ENCODE measurements at regions not wholly inside any gene's neighbourhood (a gene's known extent, or its start where the extent isn't known, plus 50 kb on each side); places are given as distances from the start of the nearest gene placed in this dataset.

DNA sequence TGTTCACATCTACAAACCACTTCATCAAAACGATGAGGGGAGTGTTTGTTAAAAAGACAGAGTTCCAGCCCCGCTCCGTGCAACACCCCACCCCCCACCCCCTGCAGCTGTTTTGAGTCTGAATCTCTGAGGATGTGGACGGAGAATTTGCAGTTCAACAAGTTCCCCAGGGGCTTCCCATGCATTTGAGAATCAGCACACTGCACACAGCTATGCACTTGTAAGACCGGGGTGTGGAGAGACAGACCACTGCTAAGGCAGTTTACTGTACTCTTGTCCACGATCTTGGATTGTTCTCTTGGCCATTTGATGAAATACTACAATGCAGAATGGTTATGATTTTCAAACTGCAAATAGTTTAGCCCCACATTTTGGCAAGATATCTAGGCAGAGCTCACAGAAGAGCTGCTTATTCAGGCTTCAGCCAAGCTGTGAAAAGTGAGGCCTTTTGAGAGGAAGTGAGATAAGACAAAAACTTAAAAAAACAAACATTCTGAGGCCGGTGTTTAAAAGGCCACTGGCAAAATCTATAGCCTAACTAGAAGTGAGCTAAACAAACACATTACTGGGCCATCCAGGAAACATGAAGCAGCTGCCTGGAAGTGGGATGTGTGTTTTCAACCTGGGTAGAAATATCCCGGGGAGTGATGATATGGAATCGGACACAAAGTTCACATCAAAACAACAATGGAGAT is 308.2 kb upstream of the ADAMTS9 start:
- no peak for DNase-seq (ENCODE audit: low spot score)

DNA sequence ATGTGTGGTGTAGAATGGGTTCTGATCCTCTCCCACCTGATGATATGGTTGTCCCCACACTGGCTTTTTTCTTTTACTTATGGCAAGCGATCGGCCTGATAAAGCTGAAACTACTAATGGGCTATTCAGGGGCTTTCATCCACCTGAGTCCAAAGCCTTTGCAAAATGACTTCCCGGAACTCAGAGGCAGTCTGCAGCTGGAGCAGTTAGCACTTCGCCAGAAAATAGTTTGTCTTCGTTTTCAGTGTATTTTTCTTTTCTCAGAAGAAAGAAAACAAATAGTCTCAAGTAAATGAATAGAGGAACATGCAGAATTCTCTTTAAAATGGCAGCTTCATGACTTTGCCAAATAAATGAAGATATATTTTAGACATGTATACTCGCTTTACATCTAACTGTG is 306.0 kb upstream of the ADAMTS9 start:
- no peak for DNase-seq (ENCODE audit: low spot score)

DNA sequence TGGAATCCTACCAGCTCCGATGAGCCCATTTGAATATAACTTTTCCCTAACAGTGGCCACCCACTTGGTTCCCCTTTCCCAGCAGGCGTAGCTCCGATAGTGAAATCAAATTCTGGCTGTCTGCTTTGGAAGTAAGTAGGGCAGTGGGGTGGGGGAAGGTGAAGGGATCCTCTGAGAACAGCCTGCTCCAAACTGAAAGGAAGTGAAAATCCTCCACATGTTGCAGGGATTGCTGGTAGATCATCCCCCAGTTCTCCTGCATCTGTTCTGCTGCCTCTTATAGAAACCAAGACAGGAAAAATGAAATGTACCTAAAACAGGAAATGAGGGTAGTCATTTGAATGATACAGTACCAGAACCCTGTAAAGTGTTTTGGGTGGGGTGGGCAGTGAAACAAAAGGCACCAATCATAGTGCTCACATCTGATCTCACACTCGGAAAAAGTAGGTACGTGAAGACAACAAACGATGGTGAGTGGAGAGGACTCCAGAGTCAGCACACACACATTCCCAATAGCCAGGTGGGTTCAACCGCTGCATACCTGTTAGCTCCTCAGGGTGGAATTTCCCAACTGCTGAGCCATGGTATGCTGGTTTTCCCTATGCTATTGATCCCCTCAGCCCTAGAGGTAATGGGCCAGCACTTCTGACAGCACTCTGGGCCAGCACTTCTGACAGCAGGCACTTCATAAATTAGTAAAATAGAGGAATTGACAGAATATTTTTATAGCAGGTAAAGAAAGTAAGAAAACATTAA is 304.9 kb upstream of the ADAMTS9 start:
- DNase-seq (ENCODE audit: low spot score) = no peak

DNA sequence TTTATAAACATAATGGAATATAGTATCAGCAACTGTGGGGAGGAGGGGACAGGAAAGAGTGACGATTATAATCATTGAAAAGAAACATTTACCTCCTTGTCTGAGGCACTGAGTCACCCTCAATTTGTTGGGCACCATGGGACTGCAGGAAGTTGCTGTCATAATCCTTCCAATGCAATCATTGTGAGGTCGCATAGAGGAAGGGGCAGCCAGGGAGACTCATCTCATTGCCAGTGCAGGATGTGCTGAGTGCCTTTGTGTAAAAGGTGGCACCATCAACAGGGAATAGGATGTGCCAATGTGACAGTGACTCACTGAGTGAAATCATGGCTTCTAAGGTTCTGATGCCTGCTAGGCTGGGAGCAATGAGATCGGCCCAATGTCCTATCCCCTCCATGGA is 300.4 kb upstream of the ADAMTS9 start:
- peak; percentile 78 for DNase-seq (ENCODE audit: low spot score)

DNA sequence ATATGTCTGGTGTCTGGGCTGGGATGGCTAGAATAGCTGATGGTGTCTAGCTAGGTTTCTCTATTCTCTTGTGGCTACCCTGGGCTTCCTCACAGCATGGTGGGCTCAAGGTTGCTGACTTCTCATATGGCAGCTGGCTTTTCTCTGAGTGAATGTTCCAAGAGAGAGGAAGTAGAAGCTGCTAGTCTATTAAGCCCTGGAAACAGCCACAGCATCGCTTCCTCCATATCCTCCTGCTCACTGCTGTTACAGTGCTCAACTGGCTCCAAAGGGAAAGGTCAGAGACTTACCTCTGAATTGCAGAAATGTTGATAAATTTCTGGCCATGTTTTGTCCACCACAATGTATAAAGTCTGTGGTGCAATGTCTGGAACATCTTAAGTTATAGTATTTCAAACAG is 299.9 kb upstream of the ADAMTS9 start:
- DNase-seq (ENCODE audit: low spot score) = no peak

GRCh38 chr3:64985072-64985471 is 297.3 kb upstream of the ADAMTS9 start:
- no peak for DNase-seq (ENCODE audit: low spot score)

DNA sequence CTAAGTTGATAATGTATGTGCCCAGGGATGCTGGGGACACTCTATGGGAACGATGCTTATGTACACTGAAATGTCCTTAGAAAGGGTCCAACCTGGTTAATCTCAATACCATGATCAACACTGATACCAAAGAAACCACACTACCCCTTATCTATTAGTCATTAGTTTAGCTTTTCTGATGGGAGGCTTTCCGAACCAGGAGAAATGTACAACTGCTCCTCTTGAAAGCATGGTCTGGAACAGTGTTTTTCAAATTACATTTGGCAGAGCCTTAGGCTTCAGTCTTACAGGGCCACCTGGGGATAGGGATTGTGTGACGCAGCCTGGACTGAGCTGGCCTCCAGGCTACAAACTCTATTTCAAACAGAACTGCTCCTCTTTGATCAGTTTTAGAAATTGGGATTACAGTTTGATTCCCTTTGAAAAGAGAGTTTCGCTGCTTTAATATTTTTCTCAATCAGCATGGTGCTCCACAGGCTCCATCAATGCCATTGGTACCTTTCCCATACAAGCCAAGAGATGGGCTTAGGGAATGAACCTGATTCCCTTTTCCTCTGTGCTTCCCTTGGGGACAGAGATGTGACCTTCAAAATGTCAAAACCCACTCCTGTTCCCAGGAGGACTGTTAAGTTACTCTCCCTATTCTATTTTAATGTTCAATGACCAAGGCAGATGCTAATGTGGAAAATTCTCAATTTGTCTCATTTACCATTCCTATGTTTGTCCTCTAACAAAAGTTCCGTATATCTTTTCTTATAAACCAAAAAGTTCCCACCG is 296.0 kb upstream of the ADAMTS9 start:
- no peak for DNase-seq (ENCODE audit: low spot score)

- DNase-seq (ENCODE audit: low spot score) = peak; percentile 13
Measured at GRCh38 chr3:64977308-64978100, 289.7 kb upstream of the ADAMTS9 start.

DNA sequence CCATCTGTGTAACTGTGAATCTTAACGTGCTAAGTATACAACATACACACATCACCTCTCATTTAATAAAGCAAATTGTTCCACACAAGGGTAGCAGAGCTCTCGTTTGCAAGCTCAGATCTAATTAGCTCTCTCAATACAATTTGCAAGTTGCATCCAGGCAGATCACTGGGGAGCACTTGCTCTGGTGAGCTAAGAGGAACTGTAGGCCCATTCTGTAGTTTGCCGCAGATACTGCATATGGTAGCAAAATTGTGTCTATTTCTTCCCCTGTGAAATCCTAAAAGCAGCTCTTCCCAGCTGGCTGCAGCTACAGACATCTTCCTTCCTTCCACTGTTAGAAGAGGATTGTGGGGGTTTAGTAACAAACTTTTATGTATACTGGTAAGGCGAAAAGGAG is 288.7 kb upstream of the ADAMTS9 start:
- no peak for DNase-seq (ENCODE audit: low spot score)

- DNase-seq (ENCODE audit: low spot score) = no peak
Measured at GRCh38 chr3:64975147-64975546, 287.3 kb upstream of the ADAMTS9 start.

DNA sequence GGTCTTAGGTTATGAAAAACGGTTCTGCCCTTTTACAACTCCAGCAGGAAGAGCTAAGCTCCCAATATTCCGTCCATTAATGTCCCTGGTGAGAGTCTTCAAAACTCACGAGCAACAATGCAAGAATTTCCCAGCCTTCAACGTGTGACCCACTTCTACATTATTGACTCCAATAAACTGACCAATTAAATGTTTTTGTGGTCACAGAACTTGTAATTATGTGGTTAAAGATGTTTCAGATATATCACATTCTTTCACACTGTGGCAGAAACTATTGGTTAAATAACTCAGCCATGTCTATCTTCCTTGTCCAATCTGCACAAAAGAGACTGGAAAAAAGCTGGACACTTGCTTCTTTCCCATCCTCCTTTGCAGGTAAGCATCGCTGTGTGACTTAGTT is 286.6 kb upstream of the ADAMTS9 start:
- no peak for DNase-seq (ENCODE audit: low spot score)

- DNase-seq (ENCODE audit: low spot score) = peak; percentile 44
Measured at GRCh38 chr3:64972793-64973192, 285.0 kb upstream of the ADAMTS9 start.

DNA sequence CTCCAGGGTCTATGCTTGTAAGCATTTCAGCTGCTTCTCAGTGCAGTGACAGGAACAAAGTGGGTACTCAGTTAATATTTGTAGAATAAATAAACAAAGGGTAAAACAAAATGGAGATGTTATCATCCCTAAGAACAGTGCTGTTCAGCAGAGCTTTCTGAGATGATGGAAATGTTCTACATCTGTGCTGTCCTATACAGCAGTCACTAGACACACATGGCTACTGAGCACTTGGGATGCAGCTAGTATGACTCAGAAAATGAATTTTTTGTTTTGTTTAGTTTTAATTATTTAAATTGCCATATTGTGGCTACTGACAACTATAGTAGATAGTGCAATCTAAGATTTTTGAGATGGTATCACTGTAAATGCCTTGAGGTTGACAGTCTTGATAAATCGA is 283.8 kb upstream of the ADAMTS9 start:
- DNase-seq (ENCODE audit: low spot score) = no peak

- DNase-seq (ENCODE audit: low spot score) = no peak
Measured at GRCh38 chr3:64970634-64971033, 282.8 kb upstream of the ADAMTS9 start.

- no peak for DNase-seq (ENCODE audit: low spot score)
Measured at GRCh38 chr3:64961301-64961700, 273.5 kb upstream of the ADAMTS9 start.

GRCh38 chr3:64958199-64958843 is 270.5 kb upstream of the ADAMTS9 start:
- DNase-seq (ENCODE audit: low spot score) = no peak

- no peak for DNase-seq (ENCODE audit: low spot score)
Measured at GRCh38 chr3:64957408-64958198, 269.8 kb upstream of the ADAMTS9 start.

- no peak for DNase-seq (ENCODE audit: low spot score)
Measured at GRCh38 chr3:64956711-64957325, 269.0 kb upstream of the ADAMTS9 start.

DNA sequence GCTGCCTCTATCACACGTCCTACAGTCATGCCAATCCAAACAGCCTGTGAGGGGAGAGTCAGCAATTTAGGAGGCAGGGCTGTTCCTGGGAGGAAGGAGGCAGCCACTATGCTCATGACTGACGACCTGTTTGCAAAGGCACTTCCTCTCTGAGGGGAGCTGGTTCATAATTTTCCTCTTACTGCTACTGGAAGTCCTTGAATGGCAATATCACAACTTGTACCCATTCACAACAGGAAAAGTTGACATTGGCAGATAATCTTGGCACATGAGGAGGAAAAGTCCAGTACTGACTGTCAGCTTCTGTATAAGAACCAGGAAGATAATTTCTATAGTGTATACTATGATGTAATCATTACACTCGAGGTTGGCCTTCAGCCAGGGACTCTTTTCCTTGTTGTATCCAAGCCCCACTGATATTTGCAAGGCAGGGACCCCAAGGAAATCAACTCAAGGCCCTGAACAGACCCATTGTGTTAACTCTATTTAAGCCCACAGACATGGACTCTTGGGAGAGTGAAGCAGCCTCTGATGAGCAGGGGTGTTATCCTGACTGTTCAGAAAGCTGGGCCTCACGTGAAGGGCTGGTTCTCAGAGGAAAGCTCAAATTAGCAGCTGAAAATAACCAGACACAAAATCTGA is 267.3 kb upstream of the ADAMTS9 start:
- no peak for DNase-seq (ENCODE audit: low spot score)

DNA sequence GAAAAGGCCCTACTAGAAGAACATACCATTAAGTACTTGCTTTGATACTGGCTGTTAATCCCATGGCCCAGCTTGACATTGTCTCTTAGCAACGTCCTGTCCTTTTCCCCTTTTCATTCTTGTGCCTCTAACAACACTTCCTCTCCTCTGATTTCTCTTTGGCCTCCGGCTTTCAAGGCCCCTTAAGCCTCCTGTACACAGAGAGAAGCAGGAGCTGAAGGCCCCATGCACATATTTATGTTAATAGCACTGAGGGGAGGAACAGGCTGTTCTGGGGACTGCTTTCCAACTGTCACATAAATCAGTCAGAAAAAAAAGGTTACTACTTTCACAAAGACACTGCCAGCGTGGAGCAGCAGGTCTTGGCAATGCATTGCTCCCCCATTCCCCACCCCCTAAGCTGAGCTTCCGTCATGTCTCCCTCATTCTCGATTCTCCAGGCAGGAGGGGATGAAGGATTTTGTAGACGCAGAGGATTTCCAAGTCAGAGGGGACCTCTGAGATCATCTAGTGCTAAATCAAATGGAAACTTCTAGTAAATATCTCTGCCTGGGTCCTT is 257.4 kb upstream of the ADAMTS9 start:
- no peak for DNase-seq (ENCODE audit: low spot score)

Measured in COLO829 (cell line).